Left kidney (tissue), 1 donor: ENCODE measurements at regions not wholly inside any gene's neighbourhood (a gene's known extent, or its start where the extent isn't known, plus 50 kb on each side); places are given as distances from the start of the nearest gene placed in this dataset.
"Not testable (repeated sequence)": the region's sequence is repeated elsewhere in the genome, so short reads cannot be mapped to it uniquely, and the experiment has no call there.

Experiments
- DNase-seq: peaks from one replicate; pipeline ENCODE4 v3.0.0-alpha.2; 2013

DNA sequence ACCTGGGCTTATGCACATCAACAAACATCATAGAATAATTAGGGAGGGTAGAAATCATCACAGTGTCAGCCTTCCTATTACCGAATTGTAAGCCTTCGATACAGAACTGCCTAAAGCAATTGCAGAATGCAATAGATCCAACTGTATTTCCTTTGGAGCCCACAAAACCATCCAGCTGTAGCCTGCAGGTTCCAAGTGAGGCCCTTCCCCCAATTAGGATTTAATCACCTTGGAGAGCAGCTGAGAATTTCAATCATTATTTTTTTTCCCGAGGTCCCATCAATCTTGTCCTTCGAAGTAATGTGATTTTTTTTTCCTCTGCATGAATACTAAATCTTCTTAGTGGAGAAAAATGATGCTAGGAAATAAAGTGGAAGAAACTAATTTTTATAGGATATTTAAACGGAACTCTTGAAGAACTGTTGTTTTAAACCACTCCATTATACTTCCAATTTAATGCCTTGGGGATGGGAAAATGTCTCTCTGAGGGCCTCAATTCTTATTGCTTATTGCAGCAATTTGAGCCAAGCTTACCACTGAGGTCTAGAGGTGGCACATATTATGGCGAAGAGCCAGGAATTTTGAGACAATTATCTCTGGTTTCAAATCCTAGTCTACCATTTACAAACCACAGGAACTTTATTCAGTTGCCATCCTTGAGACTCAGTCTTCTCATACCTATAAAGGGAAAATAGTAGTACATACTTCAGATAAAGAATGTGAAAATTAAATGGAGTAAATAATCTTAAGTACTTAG lies 953.4 kb upstream of the IGFBP7 start:
- no peak for DNase-seq

DNA sequence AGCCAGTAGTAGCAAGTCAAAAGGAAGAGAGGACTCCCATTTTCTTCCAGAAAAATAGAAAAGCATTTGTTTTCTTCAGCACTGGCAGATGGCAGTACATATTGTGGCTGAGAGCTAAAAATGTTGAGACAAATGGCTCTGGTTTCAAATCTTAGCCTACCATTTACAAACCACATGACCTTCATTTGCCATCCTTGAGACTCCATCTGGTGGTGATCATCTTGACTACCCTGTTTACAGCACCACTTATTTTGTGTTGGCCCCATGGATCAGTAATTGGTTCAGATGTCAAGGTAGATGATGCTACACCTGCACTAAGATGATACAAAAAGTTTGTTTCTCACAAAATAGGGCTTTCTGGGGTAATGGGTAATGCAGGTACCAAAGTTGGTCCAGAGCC lies 951.8 kb upstream of the IGFBP7 start:
- no peak for DNase-seq

DNA sequence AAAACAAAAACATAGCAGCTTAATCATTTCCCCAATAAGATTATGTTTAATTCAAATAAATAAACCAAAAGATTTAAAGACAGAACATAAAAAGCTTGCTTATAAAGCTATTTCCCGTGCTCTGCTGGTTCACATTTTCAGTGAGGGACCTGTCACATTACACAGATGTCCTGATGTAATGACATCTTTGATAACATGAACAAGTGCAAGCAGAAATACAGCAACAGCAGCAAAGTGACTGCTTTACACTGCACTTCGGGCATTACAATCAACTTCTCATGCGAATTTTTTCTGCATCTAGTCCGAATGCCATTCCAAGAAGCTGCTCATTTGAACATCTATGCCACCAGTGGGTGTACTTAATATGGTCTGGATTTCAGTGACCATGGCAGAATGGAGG lies 940.3 kb upstream of the IGFBP7 start:
- no peak for DNase-seq

DNA sequence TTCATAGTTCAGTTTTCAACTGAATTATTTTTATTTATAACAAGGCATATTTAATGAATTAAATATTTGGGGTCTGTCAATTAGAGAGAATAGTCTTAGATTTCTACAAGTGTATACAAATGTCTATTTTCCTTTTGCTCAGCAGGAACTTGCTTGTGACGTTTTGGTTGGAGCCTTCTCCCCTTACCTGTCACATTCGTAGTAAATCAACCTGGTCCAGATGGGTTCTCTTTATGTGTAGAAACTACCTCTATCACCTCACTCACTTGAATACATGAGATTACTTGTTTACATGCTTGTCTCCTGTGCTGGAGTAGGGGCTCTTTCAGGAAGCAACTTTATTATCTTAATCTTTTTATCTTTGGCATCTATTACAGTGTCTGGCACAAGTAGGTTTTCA lies 938.3 kb upstream of the IGFBP7 start:
- DNase-seq, result peak; percentile 35

DNA sequence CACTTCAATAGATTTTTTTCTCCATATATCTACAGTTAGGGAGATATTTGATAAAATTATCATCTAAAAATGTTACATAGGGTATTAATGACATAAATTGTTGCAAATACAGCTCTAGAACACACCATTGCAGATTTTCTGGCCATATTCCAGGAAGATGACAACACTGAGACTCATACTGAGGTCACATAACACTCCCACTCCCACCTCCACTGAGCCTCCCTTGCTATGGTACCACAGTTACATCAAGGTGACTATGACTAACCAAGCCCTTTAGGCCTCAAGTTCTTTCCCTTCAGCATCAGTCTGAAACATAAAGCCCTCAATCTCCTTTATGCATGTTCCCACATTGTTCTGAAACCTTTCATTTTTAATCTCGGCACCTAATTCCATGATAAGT lies 932.0 kb upstream of the IGFBP7 start:
- no peak for DNase-seq

DNA sequence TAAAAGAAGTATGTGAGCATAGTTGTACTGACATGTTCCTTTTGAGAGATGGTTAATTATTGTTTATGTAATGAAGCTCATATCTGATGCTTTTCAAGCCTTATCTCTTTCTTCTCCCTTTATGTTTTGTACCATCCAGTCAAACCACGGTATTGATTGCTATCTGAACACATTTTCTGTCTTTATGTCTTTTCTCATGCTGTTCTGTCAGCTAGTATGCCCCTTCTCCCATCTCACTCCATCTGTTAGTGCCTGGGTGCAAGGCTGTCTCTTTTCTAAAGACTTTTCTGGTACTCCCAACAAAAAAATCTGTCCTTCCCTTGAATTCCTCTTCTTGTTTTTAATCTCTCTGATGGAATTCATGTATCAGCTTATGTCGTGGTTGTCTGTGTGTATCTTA lies 883.8 kb upstream of the IGFBP7 start:
- no peak for DNase-seq

DNA sequence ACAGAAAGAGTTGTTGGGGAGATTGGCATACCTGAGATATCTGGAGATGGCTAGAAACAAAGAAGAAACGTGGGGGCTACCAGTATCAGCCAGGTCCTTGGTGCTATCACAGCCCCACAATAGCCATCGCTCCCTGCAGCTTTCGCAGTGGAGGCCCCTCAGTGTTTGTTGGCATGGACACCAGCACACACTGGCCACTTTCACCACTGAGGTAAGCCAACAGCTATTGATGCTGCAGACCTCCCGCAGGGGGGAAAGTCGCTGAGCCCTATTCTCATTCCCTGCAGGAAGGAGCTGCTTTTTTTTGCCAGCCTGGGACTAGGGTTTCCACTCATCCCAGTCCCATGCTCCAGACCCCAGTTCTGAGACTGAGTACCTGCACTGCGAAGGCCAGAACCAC lies 879.2 kb upstream of the IGFBP7 start:
- no peak for DNase-seq

DNA sequence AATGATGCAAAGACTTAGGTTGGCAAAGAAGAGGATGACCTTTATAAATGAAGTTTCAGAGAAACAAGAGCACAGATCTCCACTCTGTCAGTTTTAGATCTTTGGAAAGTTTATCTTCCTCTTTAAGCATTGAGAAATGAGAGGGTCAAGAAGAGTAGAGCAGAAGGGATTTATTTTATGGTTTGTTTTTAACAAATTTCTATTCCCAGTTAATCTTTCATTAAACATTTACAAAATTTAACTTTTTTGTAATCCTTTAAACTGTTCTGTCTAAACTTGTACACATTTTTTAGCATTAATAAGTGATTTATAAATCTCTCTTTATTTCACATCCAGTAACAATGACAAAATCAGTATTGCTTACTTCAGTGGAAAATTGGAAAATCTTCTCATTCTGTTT lies 875.0 kb upstream of the IGFBP7 start:
- no peak for DNase-seq

DNA sequence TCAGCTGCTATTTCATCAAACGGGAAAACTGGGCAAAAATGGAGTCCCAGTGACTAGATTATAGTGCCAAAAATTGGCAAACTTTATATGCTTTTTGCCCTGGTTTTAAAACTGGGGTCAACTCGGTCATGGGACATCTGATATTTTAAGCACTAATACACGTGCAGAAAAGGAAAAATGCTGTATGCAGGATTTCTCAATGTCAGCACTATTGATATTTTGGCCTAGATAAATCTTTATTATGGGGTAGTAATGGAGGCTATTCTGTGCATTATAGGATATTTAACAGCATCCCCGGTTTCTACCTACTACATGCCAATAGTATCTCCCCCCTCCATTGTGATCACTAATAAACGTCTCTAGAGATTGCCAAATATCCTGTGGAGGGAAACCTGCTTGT lies 870.9 kb upstream of the IGFBP7 start:
- no peak for DNase-seq

DNA sequence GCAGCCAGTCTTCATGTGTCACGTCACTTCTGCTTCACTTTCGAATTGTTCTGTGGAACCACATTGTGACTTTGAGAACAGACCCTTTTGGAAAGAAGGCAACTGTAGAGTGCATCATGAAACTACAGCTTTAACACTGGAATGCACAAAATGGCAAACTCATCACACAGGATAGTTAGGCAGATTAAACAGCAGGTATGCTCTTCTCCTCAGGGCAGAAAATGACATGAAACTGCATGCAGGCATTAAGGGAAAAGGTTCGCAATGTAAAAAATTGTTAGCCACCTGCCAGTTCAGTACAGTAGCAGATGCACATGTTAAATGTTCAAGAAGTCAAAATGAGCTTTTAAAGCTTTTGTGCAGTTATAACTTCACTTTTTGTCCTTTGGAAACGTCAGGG lies 864.6 kb upstream of the IGFBP7 start:
- no peak for DNase-seq

DNA sequence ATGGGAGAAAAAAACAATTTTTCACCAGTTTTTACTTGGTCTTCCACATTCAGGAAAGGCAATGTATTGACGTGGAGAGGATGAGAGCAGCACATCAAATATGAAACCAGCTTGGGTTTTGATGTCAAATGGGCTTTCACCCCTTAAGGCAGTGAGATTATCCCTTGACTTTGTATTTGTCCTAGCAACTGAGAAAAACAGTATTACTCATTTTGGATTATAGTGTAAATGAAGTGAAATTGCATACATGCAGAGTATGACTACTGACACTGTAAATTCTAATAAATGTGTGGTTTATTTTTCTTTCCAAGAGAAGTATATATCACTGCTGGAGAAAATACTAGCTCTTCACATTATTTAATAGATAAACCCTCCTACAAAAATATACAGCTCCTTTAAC lies 863.6 kb upstream of the IGFBP7 start:
- DNase-seq, result no peak

DNA sequence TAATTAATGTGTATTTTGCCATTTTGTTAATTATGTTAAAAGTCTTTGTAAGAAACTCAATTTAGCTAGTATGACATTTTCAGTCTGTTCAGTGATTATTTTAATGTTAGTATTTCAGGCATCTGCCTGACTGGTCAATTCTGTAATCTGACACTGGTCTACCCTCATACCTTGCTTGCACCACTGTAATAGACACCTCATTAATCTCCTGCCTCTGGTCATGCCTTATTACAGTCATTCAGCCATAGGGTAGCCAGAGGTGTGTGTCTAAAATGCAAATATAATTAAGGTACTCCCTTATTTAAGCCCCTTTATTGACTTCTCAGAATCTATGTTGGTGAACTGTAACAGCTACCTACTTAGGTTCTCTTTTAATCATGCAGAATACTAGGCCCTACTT lies 861.1 kb upstream of the IGFBP7 start:
- DNase-seq, result no peak

DNA sequence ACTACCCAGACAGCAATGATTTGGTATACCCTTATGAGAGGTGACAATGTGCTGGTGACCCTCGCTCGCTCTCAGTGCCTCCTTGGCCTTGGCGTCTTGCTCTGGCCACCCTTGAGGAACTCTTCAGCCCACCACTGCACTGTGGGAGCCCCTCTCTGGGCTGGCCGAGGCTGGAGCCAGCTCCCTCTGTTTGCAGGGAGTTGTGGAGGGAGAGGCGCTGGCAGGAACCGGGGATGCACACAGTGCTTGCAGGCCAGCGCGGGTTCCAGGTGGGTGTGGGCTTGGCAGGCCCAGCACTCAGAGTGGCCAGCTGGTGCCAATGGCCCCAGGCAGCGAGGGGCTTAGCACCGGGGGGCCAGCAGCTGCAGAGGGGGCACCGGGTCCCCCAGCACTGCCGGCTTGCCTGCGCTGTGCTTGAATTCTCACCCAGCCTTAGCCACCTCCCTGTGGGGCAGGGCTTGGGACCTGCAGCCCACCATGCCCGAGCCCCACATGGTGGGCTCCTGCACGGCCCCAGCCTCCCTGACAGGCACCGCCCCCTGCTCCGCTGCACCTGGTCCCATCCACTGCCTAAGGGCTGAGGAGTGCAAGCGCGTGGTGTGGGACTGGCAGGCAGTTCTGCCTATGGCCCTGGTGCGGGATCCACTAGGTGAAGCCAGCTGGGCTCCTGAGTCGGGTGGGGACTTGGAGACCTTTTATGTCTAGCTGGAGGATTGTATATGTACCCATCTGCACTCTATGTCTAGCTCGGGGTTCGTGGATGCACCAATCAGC lies 857.0 kb upstream of the IGFBP7 start:
- DNase-seq, result no peak

DNA sequence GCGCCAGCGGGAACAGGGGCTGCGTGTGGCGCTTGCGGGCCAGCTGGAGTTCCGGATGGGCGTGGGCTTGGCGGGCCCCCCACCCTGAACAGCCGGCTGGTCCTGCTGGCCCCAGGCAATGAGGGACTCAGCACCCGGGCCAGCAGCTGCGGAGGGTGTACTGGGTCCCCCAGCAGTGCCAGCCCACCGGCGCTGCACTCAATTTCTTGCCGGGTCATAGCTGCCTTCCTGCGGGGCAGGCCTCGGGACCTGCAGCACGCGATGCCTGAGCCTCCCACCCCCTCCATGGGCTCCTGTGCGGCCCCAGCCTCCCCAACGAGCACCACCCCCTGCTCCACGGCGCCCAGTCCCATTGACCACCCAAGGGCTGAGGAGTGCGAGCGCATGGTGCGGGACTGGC lies 855.2 kb upstream of the IGFBP7 start:
- DNase-seq, result not testable (repeated sequence)

DNA sequence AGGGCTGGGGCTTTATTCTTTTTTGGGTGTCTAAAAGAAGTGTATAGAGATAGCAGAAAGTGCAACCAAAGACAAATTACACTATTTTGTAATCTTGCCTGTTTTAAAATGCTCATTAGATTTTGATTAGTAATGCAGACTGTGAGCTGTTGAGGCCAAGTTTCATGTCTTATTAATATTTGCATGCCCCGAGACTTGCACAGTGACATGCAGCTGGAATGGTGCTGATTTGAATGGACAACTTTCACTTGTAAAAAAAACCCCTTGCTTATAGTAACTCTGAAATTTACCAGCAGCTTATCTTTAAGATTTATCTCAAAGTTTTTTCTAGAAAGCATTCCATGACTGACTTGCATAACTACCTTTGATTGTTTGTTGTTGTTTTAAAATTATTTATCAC lies 835.1 kb upstream of the IGFBP7 start:
- no peak for DNase-seq

DNA sequence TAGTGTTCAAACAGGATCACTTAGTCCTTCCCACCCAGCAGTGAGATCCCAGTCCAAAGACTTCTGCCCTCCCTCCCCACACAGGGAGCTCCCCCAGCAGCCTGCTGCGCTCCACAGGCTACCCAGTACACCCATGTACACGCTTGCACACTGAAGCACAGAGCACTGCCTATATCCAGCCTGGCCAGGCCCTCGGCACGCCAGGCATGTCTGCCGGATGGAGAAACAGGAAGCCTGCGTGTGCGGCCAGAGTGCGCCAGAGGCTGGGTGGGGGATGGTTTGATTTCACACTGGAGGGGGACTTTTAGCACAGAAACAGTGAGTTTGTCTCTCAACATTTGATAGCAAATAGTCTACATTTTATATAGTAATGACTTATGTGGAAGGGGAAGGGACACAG lies 833.5 kb upstream of the IGFBP7 start:
- no peak for DNase-seq

DNA sequence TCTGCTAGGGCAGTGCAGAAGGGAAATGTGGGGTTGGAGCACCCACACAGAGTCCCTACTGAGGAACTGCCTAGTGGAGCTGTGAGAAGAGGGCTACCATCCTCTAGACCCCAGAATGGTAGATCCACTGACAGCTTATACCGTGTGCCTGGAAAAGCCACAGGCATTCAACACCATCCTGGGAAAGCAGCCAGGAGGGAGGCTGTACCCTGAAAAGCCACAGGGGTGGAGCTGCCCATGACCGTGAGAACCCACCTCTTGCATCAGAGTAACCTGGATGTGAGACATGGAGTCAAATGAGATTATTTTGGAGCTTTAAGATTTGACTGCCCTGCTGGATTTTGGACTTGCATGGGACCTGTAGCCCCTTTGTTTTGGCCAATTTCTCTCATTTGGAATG lies 827.1 kb upstream of the IGFBP7 start:
- DNase-seq, result not testable (repeated sequence)

DNA sequence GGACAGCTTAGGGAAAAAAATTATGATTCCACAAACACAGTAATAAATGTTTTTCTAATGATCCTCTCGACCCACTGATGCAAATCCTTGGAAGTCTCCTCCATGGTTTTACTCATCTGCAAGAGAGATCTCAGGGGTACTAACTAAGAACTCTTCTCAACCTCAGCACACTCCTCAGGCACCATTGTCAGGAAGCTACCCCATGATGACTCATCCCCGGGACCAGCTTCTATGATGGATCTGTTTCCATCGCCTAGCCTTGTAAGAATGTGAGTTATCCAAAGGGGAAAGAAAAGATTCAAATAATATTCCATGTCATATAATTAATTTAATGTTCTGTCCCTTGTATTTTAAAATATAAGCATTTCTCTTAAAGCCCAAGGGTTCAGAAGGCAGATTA lies 816.1 kb upstream of the IGFBP7 start:
- no peak for DNase-seq

DNA sequence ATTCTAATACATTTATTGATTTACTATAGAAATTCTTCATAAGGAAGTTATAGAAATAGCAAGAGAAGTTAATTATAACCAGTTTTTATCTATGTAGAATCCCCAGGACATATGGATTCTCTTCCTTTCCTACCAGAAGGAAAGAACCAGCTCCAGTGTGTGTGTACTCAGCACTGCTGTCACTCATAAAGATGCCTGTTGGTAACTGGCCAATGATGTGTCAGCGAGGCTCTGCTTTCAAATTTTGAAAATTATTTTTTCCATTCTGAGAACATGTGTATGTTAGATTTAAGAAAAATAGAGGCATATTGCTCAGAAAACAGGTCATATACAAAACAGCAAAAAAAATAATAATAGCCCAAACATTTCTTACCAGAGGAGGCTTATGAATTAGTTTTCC lies 814.8 kb upstream of the IGFBP7 start:
- no peak for DNase-seq

DNA sequence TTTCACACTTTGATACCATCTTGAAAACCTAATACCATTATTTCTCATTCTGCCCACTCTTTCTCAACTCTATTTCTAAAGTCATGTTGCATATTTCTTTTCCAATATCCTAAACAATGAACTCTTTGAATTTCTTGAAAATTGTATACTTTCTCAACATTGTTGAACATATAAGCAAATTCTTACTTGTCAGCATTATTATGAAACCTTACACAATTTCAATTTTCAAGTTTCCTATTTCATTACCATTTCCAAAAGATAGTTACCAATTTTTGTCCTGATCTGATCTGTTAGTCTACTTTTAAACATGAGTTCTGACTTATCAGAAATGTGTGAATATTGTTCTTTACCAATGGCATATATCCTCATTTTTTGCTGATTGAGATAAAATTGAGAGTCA lies 806.3 kb upstream of the IGFBP7 start:
- DNase-seq, result no peak

DNA sequence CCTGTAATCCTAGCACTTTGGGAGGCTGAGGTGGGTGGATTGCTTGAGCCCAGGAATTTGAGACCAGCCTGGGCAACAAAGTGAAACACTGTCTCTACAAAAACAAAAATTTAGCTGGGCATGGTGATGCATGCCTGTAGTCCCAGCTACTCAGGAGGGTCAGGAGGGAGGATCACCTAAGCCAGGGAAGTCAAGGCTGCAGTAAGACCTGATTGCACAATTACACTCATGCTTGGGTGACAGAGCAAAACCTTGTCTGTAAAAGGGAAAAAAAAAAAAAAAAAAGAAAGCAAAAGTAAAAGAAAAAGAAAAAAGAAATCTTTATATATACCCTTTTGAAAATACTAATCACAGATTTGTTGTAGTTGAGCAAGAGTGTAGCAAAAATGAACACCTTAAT lies 801.0 kb upstream of the IGFBP7 start:
- no peak for DNase-seq

DNA sequence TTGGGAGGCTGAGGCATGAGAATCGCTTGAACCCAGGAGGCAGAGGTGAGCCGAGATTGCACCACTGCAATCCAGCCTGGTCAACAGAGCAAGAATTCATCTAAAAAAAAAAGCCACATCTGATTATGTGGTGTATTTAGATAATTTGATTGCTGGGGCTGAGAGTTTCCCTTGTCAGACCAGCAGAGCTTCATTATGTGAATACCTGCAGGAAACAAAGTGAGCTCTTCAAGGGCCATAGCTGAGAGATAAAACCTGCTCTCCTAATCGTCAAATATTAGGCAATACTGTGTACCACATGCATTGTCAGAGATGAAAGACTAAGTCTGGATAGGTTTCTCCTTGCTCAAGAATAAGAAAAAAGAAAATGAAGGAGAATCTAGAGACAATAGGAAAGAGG lies 800.0 kb upstream of the IGFBP7 start:
- DNase-seq, result no peak

DNA sequence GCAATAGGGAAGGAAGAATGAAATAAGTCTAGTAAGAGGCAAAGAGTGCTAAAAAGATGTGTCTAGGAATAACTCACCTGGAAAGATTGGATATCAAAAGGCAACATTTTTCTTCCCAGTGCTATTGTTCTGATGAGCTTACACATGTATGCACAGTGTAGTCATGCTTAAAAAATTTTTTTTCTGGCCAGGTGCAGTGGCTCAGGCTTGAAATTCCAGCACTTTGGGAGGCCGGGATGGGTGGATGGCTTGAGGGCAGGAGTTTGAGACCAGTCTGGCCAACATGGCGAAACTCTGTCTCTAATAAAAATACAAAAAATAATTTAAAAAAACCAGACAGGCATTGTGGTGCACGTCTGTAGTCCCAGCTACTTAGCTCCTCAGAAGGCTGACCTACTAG lies 795.8 kb upstream of the IGFBP7 start:
- no peak for DNase-seq

DNA sequence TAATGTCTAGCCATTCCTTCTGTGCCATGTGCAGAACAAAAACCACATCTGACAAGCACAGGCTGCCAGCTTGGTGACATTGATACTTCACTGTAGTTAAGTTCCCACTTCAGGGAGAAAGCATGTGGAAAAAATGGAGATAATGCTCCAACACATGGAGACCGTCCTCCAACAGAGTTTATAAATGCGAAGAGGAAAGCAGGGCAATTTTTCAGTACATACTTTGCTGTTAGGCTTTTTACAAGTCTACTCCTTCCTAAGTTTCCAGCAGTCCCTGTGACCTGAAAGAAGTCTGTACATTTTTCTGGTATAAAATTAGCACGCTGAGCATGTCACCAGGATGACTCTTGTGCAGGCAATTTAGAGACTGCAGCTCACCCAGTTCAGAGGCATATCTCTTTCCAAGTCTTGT lies 766.9 kb upstream of the IGFBP7 start:
- DNase-seq, result no peak
